ENCODE measurements at regions not wholly inside any gene's neighbourhood (a gene's known extent, or its start where the extent isn't known, plus 50 kb on each side); places are given as distances from the start of the nearest gene placed in this dataset.
"Not testable (repeated sequence)": the region's sequence is repeated elsewhere in the genome, so short reads cannot be mapped to it uniquely, and the experiment has no call there.

- no peak overlapping the region for H3K4me2 ChIP-seq (ENCODE audit: low read depth, low read length, poor library complexity, severe bottlenecking)
- H3K27me3 ChIP-seq (ENCODE audit: low read length): no peaks in the 10 kb centered on the region
- no peaks in the 10 kb centered on the region for H4K20me1 ChIP-seq (ENCODE audit: insufficient read depth, low read depth, low read length)
- H3K36me3 ChIP-seq (ENCODE audit: insufficient read depth, low read length): no peaks in the 10 kb centered on the region
- no peaks in the 10 kb centered on the region for H3K4me1 ChIP-seq (ENCODE audit: low read length)
- H3K27ac ChIP-seq (ENCODE audit: low read length): no peak overlapping the region
- H3K4me3 ChIP-seq (ENCODE audit: low read length): no peak overlapping the region
- no peak overlapping the region for H2AFZ ChIP-seq (ENCODE audit: low read length)
- H3K9ac ChIP-seq (ENCODE audit: low read length): no peak overlapping the region
- no peaks in the 10 kb centered on the region for H3K79me2 ChIP-seq (ENCODE audit: low read length)
- H3K9me2 ChIP-seq (replicated peaks; ENCODE audit: insufficient read depth, low read length): no peaks in the 10 kb centered on the region
- H3K9me3 ChIP-seq (ENCODE audit: low read length): no peaks in the 10 kb centered on the region
- DNase-seq: no peak
Measured at GRCh38 chr10:22110761-22111160, 107.1 kb downstream of the EBLN1 start.

- no peaks in the 10 kb centered on the region for H3K9me2 ChIP-seq (replicated peaks; ENCODE audit: insufficient read depth, low read length)
- H3K36me3 ChIP-seq (ENCODE audit: insufficient read depth, low read length): no peaks in the 10 kb centered on the region
- no peak overlapping the region for H3K9ac ChIP-seq (ENCODE audit: low read length)
- H3K4me3 ChIP-seq (ENCODE audit: low read length): no peak overlapping the region
- H3K4me1 ChIP-seq (ENCODE audit: low read length): no peaks in the 10 kb centered on the region
- H3K79me2 ChIP-seq (ENCODE audit: low read length): no peaks in the 10 kb centered on the region
- DNase-seq: no peak
- no peak overlapping the region for H3K27ac ChIP-seq (ENCODE audit: low read length)
- no peaks in the 10 kb centered on the region for H3K9me3 ChIP-seq (ENCODE audit: low read length)
- no peaks in the 10 kb centered on the region for H4K20me1 ChIP-seq (ENCODE audit: insufficient read depth, low read depth, low read length)
- no peak overlapping the region for H2AFZ ChIP-seq (ENCODE audit: low read length)
- H3K27me3 ChIP-seq (ENCODE audit: low read length): no peaks in the 10 kb centered on the region
- no peak overlapping the region for H3K4me2 ChIP-seq (ENCODE audit: low read depth, low read length, poor library complexity, severe bottlenecking)
Measured at GRCh38 chr10:22105270-22105669, 101.7 kb upstream of the DNAJC1 start.

GRCh38 chr10:22103701-22104470 is 100.4 kb upstream of the DNAJC1 start:
- no peaks in the 10 kb centered on the region for H3K9me3 ChIP-seq (ENCODE audit: low read length)
- no peak overlapping the region for H3K4me2 ChIP-seq (ENCODE audit: low read depth, low read length, poor library complexity, severe bottlenecking)
- H3K4me3 ChIP-seq (ENCODE audit: low read length): no peak overlapping the region
- no peaks in the 10 kb centered on the region for H3K36me3 ChIP-seq (ENCODE audit: insufficient read depth, low read length)
- H4K20me1 ChIP-seq (ENCODE audit: insufficient read depth, low read depth, low read length): no peaks in the 10 kb centered on the region
- no peak overlapping the region for H2AFZ ChIP-seq (ENCODE audit: low read length)
- H3K27ac ChIP-seq (ENCODE audit: low read length): no peak overlapping the region
- H3K9me2 ChIP-seq (replicated peaks; ENCODE audit: insufficient read depth, low read length): no peaks in the 10 kb centered on the region
- DNase-seq: peak; percentile 43
- no peaks in the 10 kb centered on the region for H3K27me3 ChIP-seq (ENCODE audit: low read length)
- H3K79me2 ChIP-seq (ENCODE audit: low read length): no peaks in the 10 kb centered on the region
- H3K9ac ChIP-seq (ENCODE audit: low read length): no peak overlapping the region
- no peaks in the 10 kb centered on the region for H3K4me1 ChIP-seq (ENCODE audit: low read length)

GRCh38 chr10:22097696-22098095 is 94.2 kb upstream of the DNAJC1 start:
- Histone ChIP-seq H3K4me3 (ENCODE audit: low read length) (no peak overlapping the region), H3K27me3 (ENCODE audit: low read length) (no peaks in the 10 kb centered on the region), H3K27ac (ENCODE audit: low read length) (no peak overlapping the region), H3K36me3 (ENCODE audit: insufficient read depth, low read length) (no peaks in the 10 kb centered on the region), H3K9me3 (ENCODE audit: low read length) (no peaks in the 10 kb centered on the region), H3K79me2 (ENCODE audit: low read length) (no peaks in the 10 kb centered on the region), H4K20me1 (ENCODE audit: insufficient read depth, low read depth, low read length) (no peaks in the 10 kb centered on the region), H3K4me1 (ENCODE audit: low read length) (no peaks in the 10 kb centered on the region), H3K9ac (ENCODE audit: low read length) (no peak overlapping the region), H3K9me2 (replicated peaks; ENCODE audit: insufficient read depth, low read length) (no peaks in the 10 kb centered on the region), H3K4me2 (ENCODE audit: low read depth, low read length, poor library complexity, severe bottlenecking) (no peak overlapping the region), H2AFZ (ENCODE audit: low read length) (no peak overlapping the region)
- DNase-seq: no peak

GRCh38 chr10:22091260-22091659 is 87.7 kb upstream of the DNAJC1 start:
- H3K9ac ChIP-seq (ENCODE audit: low read length); H3K79me2 ChIP-seq (ENCODE audit: low read length); H3K4me1 ChIP-seq (ENCODE audit: low read length); H3K9me2 ChIP-seq (replicated peaks; ENCODE audit: insufficient read depth, low read length); H2AFZ ChIP-seq (ENCODE audit: low read length); H3K4me3 ChIP-seq (ENCODE audit: low read length); DNase-seq; H3K4me2 ChIP-seq (ENCODE audit: low read depth, low read length, poor library complexity, severe bottlenecking); H3K9me3 ChIP-seq (ENCODE audit: low read length); H3K27me3 ChIP-seq (ENCODE audit: low read length); H4K20me1 ChIP-seq (ENCODE audit: insufficient read depth, low read depth, low read length); H3K36me3 ChIP-seq (ENCODE audit: insufficient read depth, low read length); H3K27ac ChIP-seq (ENCODE audit: low read length): not testable (repeated sequence)

- Histone ChIP-seq H4K20me1 (ENCODE audit: insufficient read depth, low read depth, low read length) (no peaks in the 10 kb centered on the region), H2AFZ (ENCODE audit: low read length) (no peak overlapping the region), H3K4me1 (ENCODE audit: low read length) (no peaks in the 10 kb centered on the region), H3K4me2 (ENCODE audit: low read depth, low read length, poor library complexity, severe bottlenecking) (no peak overlapping the region), H3K9ac (ENCODE audit: low read length) (no peak overlapping the region), H3K36me3 (ENCODE audit: insufficient read depth, low read length) (no peaks in the 10 kb centered on the region), H3K9me3 (ENCODE audit: low read length) (no peaks in the 10 kb centered on the region), H3K4me3 (ENCODE audit: low read length) (no peak overlapping the region), H3K27ac (ENCODE audit: low read length) (no peak overlapping the region), H3K27me3 (ENCODE audit: low read length) (no peaks in the 10 kb centered on the region), H3K79me2 (ENCODE audit: low read length) (no peaks in the 10 kb centered on the region), H3K9me2 (replicated peaks; ENCODE audit: insufficient read depth, low read length) (no peaks in the 10 kb centered on the region)
- DNase-seq: no peak
Measured at GRCh38 chr10:22087402-22087738, 83.8 kb upstream of the DNAJC1 start.

- no peak overlapping the region for H3K4me2 ChIP-seq (ENCODE audit: low read depth, low read length, poor library complexity, severe bottlenecking)
- no peaks in the 10 kb centered on the region for H4K20me1 ChIP-seq (ENCODE audit: insufficient read depth, low read depth, low read length)
- no peaks in the 10 kb centered on the region for H3K9me2 ChIP-seq (replicated peaks; ENCODE audit: insufficient read depth, low read length)
- no peaks in the 10 kb centered on the region for H3K9me3 ChIP-seq (ENCODE audit: low read length)
- H3K27me3 ChIP-seq (ENCODE audit: low read length): no peaks in the 10 kb centered on the region
- no peaks in the 10 kb centered on the region for H3K4me1 ChIP-seq (ENCODE audit: low read length)
- no peak for DNase-seq
- H3K27ac ChIP-seq (ENCODE audit: low read length): no peak overlapping the region
- H3K36me3 ChIP-seq (ENCODE audit: insufficient read depth, low read length): no peaks in the 10 kb centered on the region
- H3K4me3 ChIP-seq (ENCODE audit: low read length): no peak overlapping the region
- no peaks in the 10 kb centered on the region for H3K79me2 ChIP-seq (ENCODE audit: low read length)
- no peak overlapping the region for H3K9ac ChIP-seq (ENCODE audit: low read length)
- H2AFZ ChIP-seq (ENCODE audit: low read length): no peak overlapping the region
Measured at GRCh38 chr10:22086730-22087401, 83.3 kb upstream of the DNAJC1 start.

GRCh38 chr10:22079921-22080320 is 76.4 kb upstream of the DNAJC1 start:
- not testable (repeated sequence) for H2AFZ ChIP-seq (ENCODE audit: low read length); H3K9me2 ChIP-seq (replicated peaks; ENCODE audit: insufficient read depth, low read length); H3K27me3 ChIP-seq (ENCODE audit: low read length); H3K4me2 ChIP-seq (ENCODE audit: low read depth, low read length, poor library complexity, severe bottlenecking); H3K9ac ChIP-seq (ENCODE audit: low read length); H3K4me3 ChIP-seq (ENCODE audit: low read length); H3K27ac ChIP-seq (ENCODE audit: low read length); DNase-seq; H4K20me1 ChIP-seq (ENCODE audit: insufficient read depth, low read depth, low read length); H3K4me1 ChIP-seq (ENCODE audit: low read length); H3K36me3 ChIP-seq (ENCODE audit: insufficient read depth, low read length); H3K79me2 ChIP-seq (ENCODE audit: low read length); H3K9me3 ChIP-seq (ENCODE audit: low read length)
